K562 (cell line): ENCODE measurements at regions not wholly inside any gene's neighbourhood (a gene's known extent, or its start where the extent isn't known, plus 50 kb on each side); places are given as distances from the start of the nearest gene placed in this dataset.

Source experiments
- ATAC-seq: fragments of 200-7000 bp; cut with Tn5 transposase; 3 replicates; pipeline ENCODE4 v1.9.1; 2020; ENCODE audit warnings: moderate library complexity
- BruUV-seq: library from RNA; stranded (reverse); fragments of 400-500 nt; replicated peaks from 2 replicates; lab custom pipeline; 2021; lab: Mats Ljungman, UMichigan
- CTCF ChIA-PET: fragments of 300-600 bp; formaldehyde crosslinking; extraction: SDS; loops from one replicate; lab custom pipeline; 2021; ENCODE audit warnings: low intra/inter-chr PET ratio; lab: Yijun Ruan, JAX
- POLR2A ChIA-PET: fragments of 300-600, 350-650 bp; sonication (Branson Sonifier 250); formaldehyde crosslinking; extraction: SDS; loops from one replicate; lab custom pipeline; 2021; ENCODE audit warnings: antibody characterized with exemption, inconsistent platforms; lab: Yijun Ruan, JAX
- DNase-seq, 4 experiments: peaks; one replicate each; pipeline versions ENCODE4 v3.0.0 to v3.0.0-alpha.2; 2011 to 2018; ENCODE audit warnings: low spot score in 3 of 4, mixed read lengths in 3 of 4; ENCODE audit errors: extremely low read depth in 1 of 4
- FAIRE-seq: peaks from 2 replicates; lab custom pipeline; 2011; peaks lifted over from hg19 to GRCh38; lab: Jason Lieb, UNC
- H2AFZ ChIP-seq: 2 replicates; pipeline ENCODE4 v1.6.0; 2011; ENCODE audit warnings: low read depth, low read length, control low read depth, inconsistent platforms
- H3K27ac ChIP-seq: fragments of 200-600 bp; 3 replicates; pipeline ENCODE4 v1.8.0; 2011; ENCODE audit warnings: low read depth, mild to moderate bottlenecking, control low read depth, inconsistent platforms, low read length, moderate library complexity, mixed read lengths; ENCODE audit errors: extremely low read depth
- H3K27me3 ChIP-seq, 2 experiments: fragments of 300-600 bp in 1 of 2; 2 replicates in 1 of 2; 3 replicates in 1 of 2; pipeline versions ENCODE4 v1.6.0 to v1.8.0; 2011; ENCODE audit warnings: inconsistent platforms in 2 of 2, low read length in 2 of 2, mild to moderate bottlenecking in 1 of 2, mixed read lengths in 1 of 2, moderate library complexity in 1 of 2; ENCODE audit not compliant: control insufficient read depth in 2 of 2, insufficient read depth in 2 of 2
- H3K36me3 ChIP-seq: fragments of 300-600 bp; 3 replicates; pipeline ENCODE4 v1.8.0; 2011; ENCODE audit warnings: mild to moderate bottlenecking, low read length, inconsistent platforms; ENCODE audit not compliant: control insufficient read depth, insufficient read depth
- H3K4me1 ChIP-seq, 2 experiments: fragments of 200-600 bp in 1 of 2; replicated peaks in 1 of 2; 2 replicates in 1 of 2; 3 replicates in 1 of 2; pipeline versions ENCODE4 v1.5.1 to v1.8.0; 2011; ENCODE audit warnings: inconsistent platforms in 2 of 2, low read length in 2 of 2, mild to moderate bottlenecking in 1 of 2, mixed read lengths in 1 of 2, moderate library complexity in 1 of 2; ENCODE audit not compliant: control insufficient read depth in 2 of 2, insufficient read depth in 2 of 2
- H3K4me2 ChIP-seq: 2 replicates; pipeline ENCODE4 v1.6.1; 2011; ENCODE audit warnings: low read length, control low read depth, inconsistent platforms, mixed read lengths; ENCODE audit not compliant: insufficient read depth
- H3K4me3 ChIP-seq: fragments of 200-600 bp; sonication (generic), shearing (Covaris generic); 2 replicates; pipeline ENCODE4 v1.5.1; 2016; ENCODE audit warnings: control low read depth, inconsistent platforms
- H3K79me2 ChIP-seq: fragments of 200-600 bp; 3 replicates; pipeline ENCODE4 v1.8.0; 2011; ENCODE audit warnings: low read length, inconsistent platforms; ENCODE audit not compliant: control insufficient read depth, insufficient read depth
- H3K9ac ChIP-seq, 2 experiments: 2 replicates each; pipeline versions ENCODE4 v1.6.0 to v1.6.1; 2011; ENCODE audit warnings: low read depth in 2 of 2, low read length in 2 of 2, control low read depth in 1 of 2, inconsistent platforms in 1 of 2, mild to moderate bottlenecking in 1 of 2, mixed read lengths in 1 of 2; ENCODE audit not compliant: insufficient read depth in 1 of 2
- H3K9me1 ChIP-seq: one replicate; pipeline ENCODE4 v1.6.0; 2011; ENCODE audit warnings: inconsistent platforms, mild to moderate bottlenecking, low read length, moderate library complexity; ENCODE audit not compliant: control insufficient read depth, insufficient read depth
- H3K9me3 ChIP-seq: replicated peaks from 2 replicates; pipeline ENCODE4 v1.5.1; 2011; ENCODE audit warnings: low read depth, low read length, inconsistent platforms; ENCODE audit not compliant: control insufficient read depth, insufficient read depth
- H4K20me1 ChIP-seq: replicated peaks from 2 replicates; pipeline ENCODE4 v1.6.1; 2011; ENCODE audit warnings: low read length, inconsistent platforms, mixed read lengths; ENCODE audit not compliant: control insufficient read depth, insufficient read depth
- ARID3A ChIP-seq: IDR thresholded peaks from 2 replicates; pipeline ENCODE4 v1.6.1; 2012; ENCODE audit warnings: low read depth, low read length, improper control_type of control experiment, borderline replicate concordance
- GABPA ChIP-seq: fragments of 200-800 bp; sonication (Bioruptor generic); conservative IDR thresholded peaks from 2 replicates; pipeline ENCODE4 v1.6.1; 2016; ENCODE audit warnings: low read depth, missing genetic modification characterization, missing compliant biosample characterization
- HIVEP1 ChIP-seq: fragments of 250-450 bp; sonication (Bioruptor Pico); IDR thresholded peaks from 2 replicates; pipeline ENCODE4 v1.4.0; 2020; ENCODE audit warnings: mild to moderate bottlenecking
- RFX5 ChIP-seq: IDR thresholded peaks from 2 replicates; pipeline ENCODE4 v1.6.1; 2011; ENCODE audit warnings: low read depth, mild to moderate bottlenecking, improper control_type of control experiment, low read length
- SNIP1 ChIP-seq: fragments of 450-650 bp; IDR thresholded peaks from 2 replicates; pipeline ENCODE4 v1.7.1; 2017; ENCODE audit warnings: low read depth, mild to moderate bottlenecking
- WGBS: fragments of 100-300 bp; shearing (Covaris generic); methylation state at CpG from one replicate; pipeline ENCODE4 v1.1.6; 2016; ENCODE audit warnings: low coverage, mixed read lengths; ENCODE audit not compliant: insufficient coverage; ENCODE audit errors: missing lambda C conversion rate; 5-methylcytosine and 5-hydroxymethylcytosine counted together
- in situ Hi-C: fragments of 300-500 bp; cut with MboI; formaldehyde crosslinking; loops from 4 replicates; pipeline ENCODE4 v1.15.0; 2018; ENCODE audit warnings: inconsistent platforms, mixed read lengths
- intact Hi-C: fragments of 100-400 bp; cut with micrococcal nuclease; formaldehyde crosslinking; loops from 2 replicates; pipeline ENCODE4 v1.14.2; 2022

- H2AFZ ChIP-seq = no peak overlapping the region
- H3K4me1 ChIP-seq = peaks cover 5 to 19% of the 10 kb centered on the region in 2 experiments; a peak in 4 of 5 replicates
- H3K4me2 ChIP-seq = no peak overlapping the region
- intact Hi-C loops = no loop called here
- in situ Hi-C loops = loop anchor here (25.0 kb wide), 1 partner anchor 427 kb away; the partner anchor contains the start of gene TRIM13
- no peak for FAIRE-seq
- H3K79me2 ChIP-seq = no peaks in the 10 kb centered on the region
- DNase-seq = no peak
- H3K4me3 ChIP-seq = no peak overlapping the region
- H3K9me3 ChIP-seq = no peaks in the 10 kb centered on the region
- H3K9me1 ChIP-seq = no peaks in the 10 kb centered on the region
- no peaks in the 10 kb centered on the region for H3K27me3 ChIP-seq
- no peak for TF ChIP-seq SNIP1
- TF ChIP-seq RFX5 = no peak
- TF ChIP-seq ARID3A = no peak
- no peak for TF ChIP-seq GABPA
- no peak for TF ChIP-seq HIVEP1 (CRISPR knock-in tag)
- ChIA-PET CTCF (no interaction called here), POLR2A (no interaction called here)
- BruUV-seq = no TSS peak
- no peaks in the 10 kb centered on the region for H4K20me1 ChIP-seq
- no peaks in the 10 kb centered on the region; the same call in 2 of the 3 replicates for H3K36me3 ChIP-seq
- H3K9ac ChIP-seq = no peak overlapping the region
- no peak for ATAC-seq
- H3K27ac ChIP-seq = no peak overlapping the region
- 64% methylated on average over 1 of the region's 1 CpG for WGBS
Observed at GRCh38 chr13:50414640-50415039, 399.4 kb downstream of the KCNRG start.
